H1 (cell line): ENCODE measurements at regions not wholly inside any gene's neighbourhood (a gene's known extent, or its start where the extent isn't known, plus 50 kb on each side); places are given as distances from the start of the nearest gene placed in this dataset.

Experiments used
- CHD1 ChIP-seq: IDR thresholded peaks from 2 replicates; pipeline ENCODE4 v1.6.1; 2012; ENCODE audit warnings: low read depth, low read length, improper control_type of control experiment
- CHD7 ChIP-seq: fragments of 300-600 bp; sonication (generic); IDR thresholded peaks from 2 replicates; pipeline ENCODE4 v1.7.1; 2012; ENCODE audit warnings: low read length, moderate library complexity, mild to moderate bottlenecking, inconsistent platforms; ENCODE audit not compliant: insufficient replicate concordance
- CTBP2 ChIP-seq: IDR thresholded peaks from 2 replicates; pipeline ENCODE4 v1.7.0; 2011; ENCODE audit warnings: borderline replicate concordance, mild to moderate bottlenecking, moderate library complexity, mixed read lengths, low read length; ENCODE audit not compliant: insufficient read depth, insufficient read length
- MAX ChIP-seq: IDR thresholded peaks from 2 replicates; pipeline ENCODE4 v1.6.1; 2012; ENCODE audit warnings: inconsistent platforms
- RXRA ChIP-seq: IDR thresholded peaks from 2 replicates; pipeline ENCODE4 v1.6.1; 2011; ENCODE audit warnings: low read depth, mild to moderate bottlenecking, low read length, moderate library complexity; ENCODE audit not compliant: insufficient read depth
- TAF7 ChIP-seq: optimal IDR thresholded peaks from 2 replicates; pipeline ENCODE3; 2011; ENCODE audit warnings: low read depth, mild to moderate bottlenecking, inconsistent platforms, low read length, moderate library complexity, borderline replicate concordance

GRCh38 chr3:127137113-127137512, 55.8 kb upstream of the PRR23E start (continued):
- TF ChIP-seq CHD7 (no peak), CTBP2 (no peak), RXRA (no peak), CHD1 (no peak), TAF7 (no peak), MAX (no peak)
